ENCODE measurements at regions not wholly inside any gene's neighbourhood (a gene's known extent, or its start where the extent isn't known, plus 50 kb on each side); places are given as distances from the start of the nearest gene placed in this dataset.

- DNase-seq (ENCODE audit: low spot score): no peak
- no peak overlapping the region for H3K27ac ChIP-seq
- POLR2A ChIA-PET (ENCODE audit: low non-redundant PET): no interaction called here
- no peak for TF ChIP-seq CTCF (conservative IDR thresholded peaks at IDR 0.05; ENCODE audit: low read depth)
- CTCF ChIA-PET: no interaction called here
Measured at GRCh38 chr11:116244439-116244838, 528.3 kb downstream of the BUD13 start.

GRCh38 chr11:116243991-116244390 lies 528.8 kb downstream of the BUD13 start:
- POLR2A ChIA-PET (ENCODE audit: low non-redundant PET): no interaction called here
- DNase-seq (ENCODE audit: low spot score): no peak
- H3K27ac ChIP-seq: no peak overlapping the region
- TF ChIP-seq CTCF (conservative IDR thresholded peaks at IDR 0.05; ENCODE audit: low read depth): no peak
- CTCF ChIA-PET: interaction anchor here (0.6 kb wide), 1 partner anchor 1448 kb away, joined by 5 read pairs; no protein-coding TSS in a partner anchor

GRCh38 chr11:116242006-116242405 lies 530.8 kb downstream of the BUD13 start:
- TF ChIP-seq CTCF (conservative IDR thresholded peaks at IDR 0.05; ENCODE audit: low read depth): no peak
- POLR2A ChIA-PET (ENCODE audit: low non-redundant PET): no interaction called here
- H3K27ac ChIP-seq: no peak overlapping the region
- DNase-seq (ENCODE audit: low spot score): no peak
- CTCF ChIA-PET: no interaction called here

GRCh38 chr11:116240710-116241109 lies 532.1 kb downstream of the BUD13 start:
- ChIA-PET POLR2A (ENCODE audit: low non-redundant PET) (no interaction called here), CTCF (no interaction called here)
- H3K27ac ChIP-seq: no peak overlapping the region
- TF ChIP-seq CTCF (conservative IDR thresholded peaks at IDR 0.05; ENCODE audit: low read depth): no peak
- DNase-seq (ENCODE audit: low spot score): no peak

GRCh38 chr11:116239247-116239646 lies 533.5 kb downstream of the BUD13 start:
- H3K27ac ChIP-seq: no peak overlapping the region
- POLR2A ChIA-PET (ENCODE audit: low non-redundant PET): no interaction called here
- DNase-seq (ENCODE audit: low spot score): no peak
- TF ChIP-seq CTCF (conservative IDR thresholded peaks at IDR 0.05; ENCODE audit: low read depth): no peak
- CTCF ChIA-PET: no interaction called here

- CTCF ChIA-PET: interaction anchor here (1.0 kb wide), 1 partner anchor 900 kb away, joined by 8 read pairs; no protein-coding TSS in a partner anchor
- POLR2A ChIA-PET (ENCODE audit: low non-redundant PET): no interaction called here
Measured at GRCh38 chr11:116234989-116235568, 537.7 kb downstream of the BUD13 start.

More at GRCh38 chr11:116234989-116235568, 537.7 kb downstream of the BUD13 start:
- H3K27ac ChIP-seq: no peak overlapping the region
- no peak for TF ChIP-seq CTCF (conservative IDR thresholded peaks at IDR 0.05; ENCODE audit: low read depth)
- no peak for DNase-seq (ENCODE audit: low spot score)
